ENCODE measurements at regions not wholly inside any gene's neighbourhood (a gene's known extent, or its start where the extent isn't known, plus 50 kb on each side); places are given as distances from the start of the nearest gene placed in this dataset.

DNA sequence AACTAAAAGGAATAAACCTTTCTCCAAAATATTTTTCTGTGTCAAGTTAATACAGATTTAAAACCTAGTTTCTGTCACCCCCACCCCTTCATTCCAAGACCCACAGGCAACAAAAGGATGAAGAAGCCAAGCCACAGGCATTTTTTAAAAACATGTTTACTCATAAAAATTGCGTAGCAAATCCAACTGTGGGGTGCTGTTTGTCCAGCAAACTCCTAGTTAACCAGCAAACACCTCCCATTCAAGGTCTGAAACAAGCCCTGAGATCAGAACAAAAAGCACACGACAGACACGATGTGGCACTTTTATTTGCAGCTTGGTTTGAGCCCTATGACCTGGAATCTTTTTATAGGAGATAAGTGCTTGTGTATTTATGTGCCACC, 149.9 kb upstream of the CAMK1G start:
- TF ChIP-seq EZH2phosphoT487 (conservative IDR thresholded peaks at IDR 0.05; ENCODE audit: low read length) (no peak), CTCF (IDR thresholded peaks at IDR 0.05; ENCODE audit: insufficient read depth, low read length, poor library complexity, severe bottlenecking) (no peak)
- no peaks in the 10 kb centered on the region for H3K9me2 ChIP-seq (replicated peaks; ENCODE audit: insufficient read depth, low read length)
- no peak overlapping the region for H2AFZ ChIP-seq (ENCODE audit: low read depth, low read length, severe bottlenecking)
- no peak overlapping the region for H3K4me2 ChIP-seq (ENCODE audit: low read depth, low read length, poor library complexity, severe bottlenecking)
- no peaks in the 10 kb centered on the region for H3K79me2 ChIP-seq (ENCODE audit: insufficient read depth, low read length)
- no peak overlapping the region for H3K9ac ChIP-seq (ENCODE audit: low read length)
- H3K36me3 ChIP-seq (ENCODE audit: low read length): no peaks in the 10 kb centered on the region
- H3K27ac ChIP-seq (ENCODE audit: low read depth, low read length): no peak overlapping the region
- no peak overlapping the region for H3K4me3 ChIP-seq (ENCODE audit: insufficient read depth, low read length, poor library complexity, severe bottlenecking)
- no peaks in the 10 kb centered on the region for H3F3A ChIP-seq (ENCODE audit: insufficient read depth)
- no peaks in the 10 kb centered on the region for H3K27me3 ChIP-seq (ENCODE audit: low read length)
- H3K9me3 ChIP-seq (ENCODE audit: insufficient read depth, low read length): no peaks in the 10 kb centered on the region
- H4K20me1 ChIP-seq (ENCODE audit: low read depth, low read length): no peaks in the 10 kb centered on the region

GRCh38 chr1:209434066-209434465, 149.4 kb upstream of the CAMK1G start:
- Histone ChIP-seq H2AFZ (ENCODE audit: low read depth, low read length, severe bottlenecking) (no peak overlapping the region), H4K20me1 (ENCODE audit: low read depth, low read length) (no peaks in the 10 kb centered on the region), H3K9me3 (ENCODE audit: insufficient read depth, low read length) (no peaks in the 10 kb centered on the region), H3K27me3 (ENCODE audit: low read length) (no peaks in the 10 kb centered on the region), H3K9me2 (replicated peaks; ENCODE audit: insufficient read depth, low read length) (no peaks in the 10 kb centered on the region), H3K36me3 (ENCODE audit: low read length) (no peaks in the 10 kb centered on the region), H3F3A (ENCODE audit: insufficient read depth) (no peaks in the 10 kb centered on the region), H3K9ac (ENCODE audit: low read length) (no peak overlapping the region), H3K79me2 (ENCODE audit: insufficient read depth, low read length) (no peaks in the 10 kb centered on the region), H3K4me3 (ENCODE audit: insufficient read depth, low read length, poor library complexity, severe bottlenecking) (no peak overlapping the region), H3K4me2 (ENCODE audit: low read depth, low read length, poor library complexity, severe bottlenecking) (no peak overlapping the region), H3K27ac (ENCODE audit: low read depth, low read length) (no peak overlapping the region)
- TF ChIP-seq EZH2phosphoT487 (conservative IDR thresholded peaks at IDR 0.05; ENCODE audit: low read length): no peak
- no peak for TF ChIP-seq CTCF (IDR thresholded peaks at IDR 0.05; ENCODE audit: insufficient read depth, low read length, poor library complexity, severe bottlenecking)

DNA sequence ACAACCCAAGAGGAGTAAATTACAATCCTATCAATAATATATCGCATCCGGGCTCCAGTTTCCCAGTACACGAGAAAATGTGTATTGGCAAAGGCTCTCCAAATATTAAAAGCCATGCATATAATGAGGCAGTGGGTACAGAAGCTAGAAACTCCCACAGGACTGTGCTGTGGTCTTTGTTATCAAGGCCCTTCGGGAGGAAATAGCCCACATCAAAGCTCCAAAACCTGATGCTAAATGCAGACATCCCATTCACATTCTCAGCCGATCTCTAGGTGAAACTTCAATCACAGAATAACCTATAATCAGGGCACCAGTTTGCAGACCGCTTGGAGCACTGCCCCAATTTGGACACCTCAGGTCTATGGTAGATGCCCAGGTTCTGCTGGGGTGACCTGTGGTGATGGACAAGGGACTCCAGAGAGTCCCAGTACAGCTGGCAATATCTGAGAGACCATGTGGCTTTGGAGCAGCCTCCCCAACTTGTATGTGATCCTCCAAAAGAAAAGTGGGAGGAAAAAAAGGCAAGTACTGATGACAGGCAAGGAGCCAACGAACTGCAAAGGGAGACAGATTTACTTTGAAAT, 148.8 kb upstream of the CAMK1G start:
- no peaks in the 10 kb centered on the region for H3K27me3 ChIP-seq (ENCODE audit: low read length)
- no peaks in the 10 kb centered on the region for H3K9me3 ChIP-seq (ENCODE audit: insufficient read depth, low read length)
- H3K4me3 ChIP-seq (ENCODE audit: insufficient read depth, low read length, poor library complexity, severe bottlenecking): no peak overlapping the region
- no peak overlapping the region for H2AFZ ChIP-seq (ENCODE audit: low read depth, low read length, severe bottlenecking)
- no peaks in the 10 kb centered on the region for H3K9me2 ChIP-seq (replicated peaks; ENCODE audit: insufficient read depth, low read length)
- no peak overlapping the region for H3K27ac ChIP-seq (ENCODE audit: low read depth, low read length)
- no peaks in the 10 kb centered on the region for H3K36me3 ChIP-seq (ENCODE audit: low read length)
- H3F3A ChIP-seq (ENCODE audit: insufficient read depth): no peaks in the 10 kb centered on the region
- TF ChIP-seq CTCF (IDR thresholded peaks at IDR 0.05; ENCODE audit: insufficient read depth, low read length, poor library complexity, severe bottlenecking) (no peak), EZH2phosphoT487 (conservative IDR thresholded peaks at IDR 0.05; ENCODE audit: low read length) (no peak)
- no peak overlapping the region for H3K9ac ChIP-seq (ENCODE audit: low read length)
- H4K20me1 ChIP-seq (ENCODE audit: low read depth, low read length): no peaks in the 10 kb centered on the region
- H3K79me2 ChIP-seq (ENCODE audit: insufficient read depth, low read length): no peaks in the 10 kb centered on the region
- H3K4me2 ChIP-seq (ENCODE audit: low read depth, low read length, poor library complexity, severe bottlenecking): no peak overlapping the region

All from SU-DHL-6 (cell line).